H1 (cell line): ENCODE measurements at regions not wholly inside any gene's neighbourhood (a gene's known extent, or its start where the extent isn't known, plus 50 kb on each side); places are given as distances from the start of the nearest gene placed in this dataset.

Experiments used
- BCL11A ChIP-seq, 2 experiments: IDR thresholded peaks; one replicate each; pipeline ENCODE4 v1.6.1; 2011; ENCODE audit warnings: low read depth in 2 of 2, low read length in 2 of 2, mild to moderate bottlenecking in 2 of 2
- CBX8 ChIP-seq: fragments of 300-800, 300-1000 bp; sonication (generic); IDR thresholded peaks from 2 replicates; pipeline ENCODE4 v1.7.1; 2016; ENCODE audit warnings: low read depth, low read length, borderline replicate concordance
- CHD1 ChIP-seq: IDR thresholded peaks from 2 replicates; pipeline ENCODE4 v1.6.1; 2012; ENCODE audit warnings: low read depth, low read length, improper control_type of control experiment
- CHD2 ChIP-seq: IDR thresholded peaks from 2 replicates; pipeline ENCODE4 v1.6.1; 2012; ENCODE audit warnings: low read length, improper control_type of control experiment
- JUN ChIP-seq: IDR thresholded peaks from 2 replicates; pipeline ENCODE4 v1.6.1; 2011; ENCODE audit warnings: low read depth, mild to moderate bottlenecking, improper control_type of control experiment, low read length
- RFX5 ChIP-seq: IDR thresholded peaks from 2 replicates; pipeline ENCODE4 v1.6.1; 2011; ENCODE audit warnings: low read depth, low read length, improper control_type of control experiment, borderline replicate concordance
- SIN3A ChIP-seq, 2 experiments: IDR thresholded peaks in 1 of 2; conservative IDR thresholded peaks in 1 of 2; 2 replicates each; pipeline ENCODE4 v1.6.1; 2011 to 2012; ENCODE audit warnings: low read length in 2 of 2, improper control_type of control experiment in 1 of 2, low read depth in 1 of 2, mild to moderate bottlenecking in 1 of 2
- SRF ChIP-seq: IDR thresholded peaks from 2 replicates; pipeline ENCODE4 v1.6.1; 2011; ENCODE audit warnings: mild to moderate bottlenecking, low read depth, low read length, moderate library complexity
- TCF12 ChIP-seq: IDR thresholded peaks from 2 replicates; pipeline ENCODE4 v1.6.1; 2011; ENCODE audit warnings: low read depth, mild to moderate bottlenecking, low read length
- YY1 ChIP-seq: IDR thresholded peaks from 2 replicates; pipeline ENCODE4 v1.6.1; 2011; ENCODE audit warnings: low read depth, mild to moderate bottlenecking, low read length
- TF ChIP-seq, protein P1 (sequence below): fragments of 300-600 bp; sonication (generic); IDR thresholded peaks from 2 replicates; pipeline ENCODE4 v1.7.1; 2012; ENCODE audit warnings: low read length, moderate library complexity, mild to moderate bottlenecking, inconsistent platforms; ENCODE audit not compliant: insufficient replicate concordance
- TF ChIP-seq, protein P2 (sequence below): IDR thresholded peaks from 2 replicates; pipeline ENCODE4 v1.6.1; 2011; ENCODE audit warnings: low read length, improper control_type of control experiment

DNA sequence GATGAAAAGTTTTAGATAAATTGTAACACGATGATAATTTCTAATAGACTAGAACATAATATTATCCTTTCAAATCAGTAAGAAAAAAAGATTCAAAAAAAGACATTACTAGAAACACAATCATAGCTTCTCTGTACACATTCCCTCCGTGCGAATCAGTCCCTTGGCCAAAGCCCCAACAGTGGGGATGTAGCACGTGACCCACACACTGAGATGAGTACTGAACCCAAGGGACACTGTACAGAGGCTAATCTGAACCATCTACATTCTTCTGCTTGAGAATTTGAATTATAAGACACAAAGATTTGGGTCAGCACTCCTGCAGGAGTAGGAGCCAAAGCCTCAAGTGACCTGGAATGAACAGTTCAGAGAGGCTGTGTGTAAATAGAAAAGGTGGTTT is 353.7 kb downstream of the INSC start (continued):
- TF ChIP-seq, protein P1, sequence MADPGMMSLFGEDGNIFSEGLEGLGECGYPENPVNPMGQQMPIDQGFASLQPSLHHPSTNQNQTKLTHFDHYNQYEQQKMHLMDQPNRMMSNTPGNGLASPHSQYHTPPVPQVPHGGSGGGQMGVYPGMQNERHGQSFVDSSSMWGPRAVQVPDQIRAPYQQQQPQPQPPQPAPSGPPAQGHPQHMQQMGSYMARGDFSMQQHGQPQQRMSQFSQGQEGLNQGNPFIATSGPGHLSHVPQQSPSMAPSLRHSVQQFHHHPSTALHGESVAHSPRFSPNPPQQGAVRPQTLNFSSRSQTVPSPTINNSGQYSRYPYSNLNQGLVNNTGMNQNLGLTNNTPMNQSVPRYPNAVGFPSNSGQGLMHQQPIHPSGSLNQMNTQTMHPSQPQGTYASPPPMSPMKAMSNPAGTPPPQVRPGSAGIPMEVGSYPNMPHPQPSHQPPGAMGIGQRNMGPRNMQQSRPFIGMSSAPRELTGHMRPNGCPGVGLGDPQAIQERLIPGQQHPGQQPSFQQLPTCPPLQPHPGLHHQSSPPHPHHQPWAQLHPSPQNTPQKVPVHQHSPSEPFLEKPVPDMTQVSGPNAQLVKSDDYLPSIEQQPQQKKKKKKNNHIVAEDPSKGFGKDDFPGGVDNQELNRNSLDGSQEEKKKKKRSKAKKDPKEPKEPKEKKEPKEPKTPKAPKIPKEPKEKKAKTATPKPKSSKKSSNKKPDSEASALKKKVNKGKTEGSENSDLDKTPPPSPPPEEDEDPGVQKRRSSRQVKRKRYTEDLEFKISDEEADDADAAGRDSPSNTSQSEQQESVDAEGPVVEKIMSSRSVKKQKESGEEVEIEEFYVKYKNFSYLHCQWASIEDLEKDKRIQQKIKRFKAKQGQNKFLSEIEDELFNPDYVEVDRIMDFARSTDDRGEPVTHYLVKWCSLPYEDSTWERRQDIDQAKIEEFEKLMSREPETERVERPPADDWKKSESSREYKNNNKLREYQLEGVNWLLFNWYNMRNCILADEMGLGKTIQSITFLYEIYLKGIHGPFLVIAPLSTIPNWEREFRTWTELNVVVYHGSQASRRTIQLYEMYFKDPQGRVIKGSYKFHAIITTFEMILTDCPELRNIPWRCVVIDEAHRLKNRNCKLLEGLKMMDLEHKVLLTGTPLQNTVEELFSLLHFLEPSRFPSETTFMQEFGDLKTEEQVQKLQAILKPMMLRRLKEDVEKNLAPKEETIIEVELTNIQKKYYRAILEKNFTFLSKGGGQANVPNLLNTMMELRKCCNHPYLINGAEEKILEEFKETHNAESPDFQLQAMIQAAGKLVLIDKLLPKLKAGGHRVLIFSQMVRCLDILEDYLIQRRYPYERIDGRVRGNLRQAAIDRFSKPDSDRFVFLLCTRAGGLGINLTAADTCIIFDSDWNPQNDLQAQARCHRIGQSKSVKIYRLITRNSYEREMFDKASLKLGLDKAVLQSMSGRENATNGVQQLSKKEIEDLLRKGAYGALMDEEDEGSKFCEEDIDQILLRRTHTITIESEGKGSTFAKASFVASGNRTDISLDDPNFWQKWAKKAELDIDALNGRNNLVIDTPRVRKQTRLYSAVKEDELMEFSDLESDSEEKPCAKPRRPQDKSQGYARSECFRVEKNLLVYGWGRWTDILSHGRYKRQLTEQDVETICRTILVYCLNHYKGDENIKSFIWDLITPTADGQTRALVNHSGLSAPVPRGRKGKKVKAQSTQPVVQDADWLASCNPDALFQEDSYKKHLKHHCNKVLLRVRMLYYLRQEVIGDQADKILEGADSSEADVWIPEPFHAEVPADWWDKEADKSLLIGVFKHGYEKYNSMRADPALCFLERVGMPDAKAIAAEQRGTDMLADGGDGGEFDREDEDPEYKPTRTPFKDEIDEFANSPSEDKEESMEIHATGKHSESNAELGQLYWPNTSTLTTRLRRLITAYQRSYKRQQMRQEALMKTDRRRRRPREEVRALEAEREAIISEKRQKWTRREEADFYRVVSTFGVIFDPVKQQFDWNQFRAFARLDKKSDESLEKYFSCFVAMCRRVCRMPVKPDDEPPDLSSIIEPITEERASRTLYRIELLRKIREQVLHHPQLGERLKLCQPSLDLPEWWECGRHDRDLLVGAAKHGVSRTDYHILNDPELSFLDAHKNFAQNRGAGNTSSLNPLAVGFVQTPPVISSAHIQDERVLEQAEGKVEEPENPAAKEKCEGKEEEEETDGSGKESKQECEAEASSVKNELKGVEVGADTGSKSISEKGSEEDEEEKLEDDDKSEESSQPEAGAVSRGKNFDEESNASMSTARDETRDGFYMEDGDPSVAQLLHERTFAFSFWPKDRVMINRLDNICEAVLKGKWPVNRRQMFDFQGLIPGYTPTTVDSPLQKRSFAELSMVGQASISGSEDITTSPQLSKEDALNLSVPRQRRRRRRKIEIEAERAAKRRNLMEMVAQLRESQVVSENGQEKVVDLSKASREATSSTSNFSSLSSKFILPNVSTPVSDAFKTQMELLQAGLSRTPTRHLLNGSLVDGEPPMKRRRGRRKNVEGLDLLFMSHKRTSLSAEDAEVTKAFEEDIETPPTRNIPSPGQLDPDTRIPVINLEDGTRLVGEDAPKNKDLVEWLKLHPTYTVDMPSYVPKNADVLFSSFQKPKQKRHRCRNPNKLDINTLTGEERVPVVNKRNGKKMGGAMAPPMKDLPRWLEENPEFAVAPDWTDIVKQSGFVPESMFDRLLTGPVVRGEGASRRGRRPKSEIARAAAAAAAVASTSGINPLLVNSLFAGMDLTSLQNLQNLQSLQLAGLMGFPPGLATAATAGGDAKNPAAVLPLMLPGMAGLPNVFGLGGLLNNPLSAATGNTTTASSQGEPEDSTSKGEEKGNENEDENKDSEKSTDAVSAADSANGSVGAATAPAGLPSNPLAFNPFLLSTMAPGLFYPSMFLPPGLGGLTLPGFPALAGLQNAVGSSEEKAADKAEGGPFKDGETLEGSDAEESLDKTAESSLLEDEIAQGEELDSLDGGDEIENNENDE, result no peak
- TF ChIP-seq CBX8, result no peak
- no peak for TF ChIP-seq BCL11A (IDR thresholded peaks at IDR 0.05; ENCODE audit: low read depth in 2 of 2, low read length in 2 of 2)
- TF ChIP-seq CHD2, result no peak
- no peak for TF ChIP-seq CHD1
- no peak for TF ChIP-seq JUN
- TF ChIP-seq RFX5, result no peak
- TF ChIP-seq TCF12, result no peak
- TF ChIP-seq SRF, result no peak
- TF ChIP-seq, protein P2, sequence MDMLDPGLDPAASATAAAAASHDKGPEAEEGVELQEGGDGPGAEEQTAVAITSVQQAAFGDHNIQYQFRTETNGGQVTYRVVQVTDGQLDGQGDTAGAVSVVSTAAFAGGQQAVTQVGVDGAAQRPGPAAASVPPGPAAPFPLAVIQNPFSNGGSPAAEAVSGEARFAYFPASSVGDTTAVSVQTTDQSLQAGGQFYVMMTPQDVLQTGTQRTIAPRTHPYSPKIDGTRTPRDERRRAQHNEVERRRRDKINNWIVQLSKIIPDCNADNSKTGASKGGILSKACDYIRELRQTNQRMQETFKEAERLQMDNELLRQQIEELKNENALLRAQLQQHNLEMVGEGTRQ, result no peak
- no peak for TF ChIP-seq SIN3A (conservative IDR thresholded peaks at IDR 0.05 in 1 of 2, IDR thresholded peaks at IDR 0.05 in 1 of 2; ENCODE audit: low read depth in 1 of 2, low read length in 2 of 2)
- no peak for TF ChIP-seq YY1
